Upper lobe of left lung (tissue), 6 donors: ENCODE measurements at regions not wholly inside any gene's neighbourhood (a gene's known extent, or its start where the extent isn't known, plus 50 kb on each side); places are given as distances from the start of the nearest gene placed in this dataset.

Experiments
- ATAC-seq, 2 donors: fragments of 200-7000 bp; cut with Tn5 transposase; one replicate each; pipeline ENCODE4 v1.9.1; 2022; ENCODE audit warnings: mild to moderate bottlenecking in 2 of 2, moderate library complexity in 2 of 2; ENCODE audit not compliant: low FRiP score in 2 of 2
- DNase-seq, 2 donors: peaks; one replicate each; pipeline ENCODE4 v3.0.0-alpha.2; 2019 to 2020
- H3K27ac ChIP-seq, 4 donors: fragments of 200-600 bp; sonication (generic); one replicate each; pipeline ENCODE4 v1.5.1; 2016 to 2019
- H3K27me3 ChIP-seq, 4 donors: fragments of 200-600 bp; sonication (generic); one replicate each; pipeline ENCODE4 v1.5.1; 2017 to 2019
- H3K36me3 ChIP-seq, 4 donors: fragments of 200-600 bp; sonication (generic); one replicate each; pipeline ENCODE4 v1.5.1; 2016 to 2019
- H3K4me1 ChIP-seq, 4 donors: fragments of 200-600 bp; sonication (generic); one replicate each; pipeline ENCODE4 v1.5.1; 2018 to 2019
- H3K4me3 ChIP-seq, 4 donors: fragments of 200-600 bp; sonication (generic); one replicate each; pipeline ENCODE4 v1.5.1; 2017 to 2019; ENCODE audit warnings: mild to moderate bottlenecking in 2 of 4, moderate library complexity in 1 of 4
- H3K9me3 ChIP-seq, 4 donors: fragments of 200-600 bp; sonication (generic); one replicate each; pipeline ENCODE4 v1.5.1; 2018 to 2019
- CTCF ChIP-seq, 6 experiments: fragments of 450-650 bp in 4 of 6; fragments of 200-600 bp in 2 of 6; sonication (generic) in 2 of 6; IDR thresholded peaks; one replicate each; pipeline ENCODE4 v1.5.1; 2016 to 2019; ENCODE audit warnings: antibody characterized with exemption in 6 of 6
- EP300 ChIP-seq, 4 donors: sonication (generic); formaldehyde crosslinking; IDR thresholded peaks; one replicate each; pipeline ENCODE4 v1.5.1; 2017; ENCODE audit warnings: antibody characterized with exemption in 4 of 4, control low read depth in 2 of 4
- POLR2A ChIP-seq, 4 donors: fragments of 450-650 bp; IDR thresholded peaks; one replicate each; pipeline ENCODE4 v1.5.1; 2016 to 2017; ENCODE audit warnings: antibody characterized with exemption in 4 of 4, mild to moderate bottlenecking in 2 of 4
- POLR2AphosphoS5 ChIP-seq, 2 donors: sonication (generic); formaldehyde crosslinking; IDR thresholded peaks; one replicate each; pipeline ENCODE4 v1.5.1; 2017; ENCODE audit warnings: antibody characterized with exemption in 2 of 2
- WGBS, 2 donors: methylation state at CpG; one replicate each; pipeline ENCODE4 v1.1.5; 2017 to 2018; 5-methylcytosine and 5-hydroxymethylcytosine counted together
- donor health status: DM: no; HTN: no; CAD: no; lungs with moderate emphysema.
- donor health status: DM: no; HTN: yes; CAD: no; lungs with severe emphysema.

GRCh38 chr2:215611609-215612386, 175.9 kb upstream of the FN1 start:
- Histone ChIP-seq H3K4me1 (peaks cover 0 to 11% (median 2%) of the 10 kb centered on the region in 4 donors), H3K27me3 (no peaks in the 10 kb centered on the region), H3K36me3 (no peaks in the 10 kb centered on the region), H3K9me3 (no peaks in the 10 kb centered on the region), H3K4me3 (no peak overlapping the region), H3K27ac (no peak overlapping the region)
- DNase-seq, result no peak
- 74 to 75% methylated on average over 7 of the region's 7 CpGs for WGBS, 2 donors
- TF ChIP-seq POLR2A (IDR thresholded peaks at IDR 0.05) (no peak), EP300 (IDR thresholded peaks at IDR 0.05) (no peak), CTCF (IDR thresholded peaks at IDR 0.05) (no peak), POLR2AphosphoS5 (IDR thresholded peaks at IDR 0.05) (no peak)
- ATAC-seq, result peak in 1 of 2 donors; percentile 64

GRCh38 chr2:215609089-215610032, 173.5 kb upstream of the FN1 start:
- 87 to 91% methylated on average over 8 of the region's 8 CpGs for WGBS, 2 donors
- no peaks in the 10 kb centered on the region for H3K36me3 ChIP-seq
- no peak for TF ChIP-seq EP300 (IDR thresholded peaks at IDR 0.05)
- no peak for TF ChIP-seq POLR2A (IDR thresholded peaks at IDR 0.05)
- TF ChIP-seq CTCF (IDR thresholded peaks at IDR 0.05), result no peak
- TF ChIP-seq POLR2AphosphoS5 (IDR thresholded peaks at IDR 0.05), result no peak
- H3K27me3 ChIP-seq, result no peaks in the 10 kb centered on the region
- H3K4me1 ChIP-seq, result peaks cover 0 to 4% (median 2%) of the 10 kb centered on the region in 4 donors
- no peak overlapping the region for H3K4me3 ChIP-seq
- H3K27ac ChIP-seq, result no peak overlapping the region
- DNase-seq (no peak), ATAC-seq (peak in 1 of 2 donors; percentile 28)
- H3K9me3 ChIP-seq, result no peaks in the 10 kb centered on the region

- Histone ChIP-seq H3K9me3 (no peaks in the 10 kb centered on the region), H3K36me3 (no peaks in the 10 kb centered on the region), H3K27me3 (no peaks in the 10 kb centered on the region), H3K4me3 (no peak overlapping the region), H3K4me1 (no peaks in the 10 kb centered on the region), H3K27ac (no peak overlapping the region)
- no peak for DNase-seq
- WGBS, 2 donors, result 95 to 100% methylated on average over 1 of the region's 1 CpG
- no peak for ATAC-seq
- TF ChIP-seq POLR2AphosphoS5 (IDR thresholded peaks at IDR 0.05), result no peak
Measured at GRCh38 chr2:215607766-215608165, 171.9 kb upstream of the FN1 start.

GRCh38 chr2:215606219-215606618, 170.4 kb upstream of the FN1 start:
- ATAC-seq (no peak), DNase-seq (no peak)
- Histone ChIP-seq H3K36me3 (no peaks in the 10 kb centered on the region), H3K27ac (no peak overlapping the region), H3K4me1 (no peaks in the 10 kb centered on the region), H3K4me3 (no peak overlapping the region), H3K27me3 (no peaks in the 10 kb centered on the region), H3K9me3 (no peaks in the 10 kb centered on the region)
- 73 to 88% methylated on average over 2 of the region's 2 CpGs for WGBS, 2 donors
- no peak for TF ChIP-seq CTCF (IDR thresholded peaks at IDR 0.05)
- TF ChIP-seq EP300 (IDR thresholded peaks at IDR 0.05), result no peak
- TF ChIP-seq POLR2AphosphoS5 (IDR thresholded peaks at IDR 0.05), result no peak
- TF ChIP-seq POLR2A (IDR thresholded peaks at IDR 0.05), result no peak

GRCh38 chr2:215605214-215605613, 169.3 kb upstream of the FN1 start:
- Histone ChIP-seq H3K9me3 (no peaks in the 10 kb centered on the region), H3K36me3 (no peaks in the 10 kb centered on the region), H3K27ac (no peak overlapping the region), H3K4me3 (no peak overlapping the region), H3K27me3 (no peaks in the 10 kb centered on the region), H3K4me1 (no peaks in the 10 kb centered on the region)
- TF ChIP-seq CTCF (IDR thresholded peaks at IDR 0.05), result no peak
- TF ChIP-seq EP300 (IDR thresholded peaks at IDR 0.05), result no peak
- no peak for TF ChIP-seq POLR2A (IDR thresholded peaks at IDR 0.05)
- no peak for ATAC-seq
- DNase-seq, result no peak
